HepG2 (cell line): ENCODE measurements at regions not wholly inside any gene's neighbourhood (a gene's known extent, or its start where the extent isn't known, plus 50 kb on each side); places are given as distances from the start of the nearest gene placed in this dataset.
A peak's percentile ranks its signal among the peaks of the same experiment; 100 is the strongest.

Source experiments
- ATAC-seq: fragments of 200-7000 bp; cut with Tn5 transposase; 3 replicates; pipeline ENCODE4 v1.9.1; 2020; ENCODE audit warnings: mild to moderate bottlenecking, moderate library complexity
- BruUV-seq: library from RNA; stranded (reverse); fragments of 400-500 nt; replicated peaks from 2 replicates; lab custom pipeline; 2021; lab: Mats Ljungman, UMichigan
- CTCF ChIA-PET: fragments of 300-600 bp; formaldehyde crosslinking; extraction: SDS; loops from one replicate; lab custom pipeline; 2021; ENCODE audit warnings: low total read pairs, inconsistent platforms, low intra/inter-chr PET ratio; lab: Yijun Ruan, JAX
- POLR2A ChIA-PET: fragments of 350-600 bp; sonication (Branson Sonifier 250); formaldehyde crosslinking; loops from one replicate; lab custom pipeline; 2020; ENCODE audit warnings: antibody characterized with exemption, inconsistent platforms; lab: Yijun Ruan, JAX
- DNase-seq: peaks from one replicate; pipeline ENCODE4 v3.0.0-alpha.2; 2015; ENCODE audit warnings: low spot score
- FAIRE-seq: peaks from 3 replicates; lab custom pipeline; 2011; peaks lifted over from hg19 to GRCh38; lab: Jason Lieb, UNC
- H2AFZ ChIP-seq: one replicate; pipeline ENCODE4 v1.6.1; 2011; ENCODE audit warnings: low read length, inconsistent platforms
- H3K27ac ChIP-seq: fragments of 300-600 bp; 3 replicates; pipeline ENCODE4 v1.8.0; 2011; ENCODE audit warnings: mixed run types, mild to moderate bottlenecking, mixed read lengths, low read length, inconsistent platforms; ENCODE audit not compliant: insufficient read depth; ENCODE audit errors: extremely low read length
- H3K27me3 ChIP-seq, 2 experiments: fragments of 200-600 bp in 1 of 2; 2 replicates in 1 of 2; 3 replicates in 1 of 2; pipeline versions ENCODE4 v1.6.0 to v1.8.0; 2011; ENCODE audit warnings: low read length in 2 of 2, mild to moderate bottlenecking in 2 of 2, moderate library complexity in 2 of 2, inconsistent platforms in 1 of 2; ENCODE audit not compliant: insufficient read depth in 2 of 2, control insufficient read depth in 1 of 2
- H3K36me3 ChIP-seq, 2 experiments: fragments of 200-600 bp in 1 of 2; replicated peaks in 1 of 2; 2 replicates in 1 of 2; 3 replicates in 1 of 2; pipeline versions ENCODE4 v1.5.1 to v1.8.0; 2011; ENCODE audit warnings: low read length in 2 of 2, inconsistent platforms in 1 of 2; ENCODE audit not compliant: insufficient read depth in 2 of 2, control insufficient read depth in 1 of 2
- H3K4me1 ChIP-seq: 2 replicates; pipeline ENCODE4 v1.5.1; 2012; ENCODE audit warnings: low read length, inconsistent platforms; ENCODE audit not compliant: insufficient read depth
- H3K4me2 ChIP-seq: 2 replicates; pipeline ENCODE4 v1.6.0; 2011; ENCODE audit warnings: low read depth, low read length, inconsistent platforms
- H3K4me3 ChIP-seq, 3 experiments: fragments of 200-600 bp in 1 of 3; sonication (generic), shearing (Covaris generic) in 1 of 3; replicated peaks in 1 of 3; 2 replicates each; pipeline ENCODE4 v1.5.1; 2011 to 2016; ENCODE audit warnings: low read length in 3 of 3, inconsistent platforms in 2 of 3, low read depth in 2 of 3, mild to moderate bottlenecking in 2 of 3, control low read depth in 1 of 3, mixed read lengths in 1 of 3; ENCODE audit not compliant: insufficient read depth in 1 of 3
- H3K79me2 ChIP-seq: one replicate; pipeline ENCODE4 v1.6.1; 2011; ENCODE audit warnings: low read length, inconsistent platforms; ENCODE audit not compliant: insufficient read depth
- H3K9ac ChIP-seq: 2 replicates; pipeline ENCODE4 v1.6.0; 2011; ENCODE audit warnings: mild to moderate bottlenecking, low read depth, low read length, inconsistent platforms; ENCODE audit not compliant: insufficient read depth
- H3K9me3 ChIP-seq: 2 replicates; pipeline ENCODE4 v1.5.1; 2012; ENCODE audit warnings: mild to moderate bottlenecking, low read length
- H4K20me1 ChIP-seq: 2 replicates; pipeline ENCODE4 v1.6.0; 2011; ENCODE audit warnings: inconsistent platforms, mild to moderate bottlenecking, low read length, moderate library complexity; ENCODE audit not compliant: insufficient read depth
- ARNT ChIP-seq: fragments of 450-650 bp; IDR thresholded peaks from 2 replicates; pipeline ENCODE4 v1.6.1; 2017
- ERF ChIP-seq: IDR thresholded peaks from 2 replicates; pipeline ENCODE4 v1.6.1; 2018; ENCODE audit warnings: missing biosample characterization, missing genetic modification reagents
- FOXC1 ChIP-seq: sonication (generic); formaldehyde crosslinking; IDR thresholded peaks from 2 replicates; pipeline ENCODE4 v1.8.0; 2022; ENCODE audit warnings: mild to moderate bottlenecking, missing genetic modification reagents, borderline replicate concordance
- HDAC1 ChIP-seq: sonication (generic); formaldehyde crosslinking; IDR thresholded peaks from 2 replicates; pipeline ENCODE4 v1.5.1; 2020; ENCODE audit warnings: mild to moderate bottlenecking, missing genetic modification reagents
- HMGA1 ChIP-seq: sonication (generic); formaldehyde crosslinking; conservative IDR thresholded peaks from 2 replicates; pipeline ENCODE4 v1.4.0; 2020; ENCODE audit warnings: missing genetic modification reagents
- HNRNPUL1 ChIP-seq: fragments of 200-400 bp; formaldehyde crosslinking; IDR thresholded peaks from 2 replicates; pipeline ENCODE4 v1.6.1; 2017; ENCODE audit warnings: low read depth, mild to moderate bottlenecking, low read length, moderate library complexity
- KDM5A ChIP-seq: fragments of 200-600 bp; sonication (generic); IDR thresholded peaks from 2 replicates; pipeline ENCODE4 v1.7.0; 2018; ENCODE audit warnings: antibody characterized with exemption, mild to moderate bottlenecking, low read length, borderline replicate concordance
- MAZ ChIP-seq, 2 experiments: sonication (generic) in 1 of 2; formaldehyde crosslinking in 1 of 2; IDR thresholded peaks; 2 replicates each; pipeline versions ENCODE4 v1.5.0 to v1.6.1; 2012 to 2020; ENCODE audit warnings: low read depth in 2 of 2, mild to moderate bottlenecking in 2 of 2, borderline replicate concordance in 1 of 2, improper control_type of control experiment in 1 of 2, low read length in 1 of 2, missing genetic modification reagents in 1 of 2, moderate library complexity in 1 of 2
- MEIS1 ChIP-seq: sonication (generic); formaldehyde crosslinking; IDR thresholded peaks from 2 replicates; pipeline ENCODE4 v1.9.0; 2021; ENCODE audit warnings: mild to moderate bottlenecking, missing genetic modification reagents, moderate library complexity, borderline replicate concordance
- NONO ChIP-seq, 2 experiments: fragments of 450-650 bp in 1 of 2; sonication (generic) in 1 of 2; formaldehyde crosslinking in 1 of 2; IDR thresholded peaks in 1 of 2; conservative IDR thresholded peaks in 1 of 2; 2 replicates each; pipeline versions ENCODE4 v1.6.1 to v1.8.0; 2017 to 2022; ENCODE audit warnings: mild to moderate bottlenecking in 1 of 2, missing genetic modification reagents in 1 of 2, moderate library complexity in 1 of 2
- PRDM4 ChIP-seq: sonication (generic); formaldehyde crosslinking; IDR thresholded peaks from 2 replicates; pipeline ENCODE4 v1.9.0; 2021; ENCODE audit warnings: missing genetic modification reagents, borderline replicate concordance
- TBX3 ChIP-seq: fragments of 450-650 bp; IDR thresholded peaks from 2 replicates; pipeline ENCODE4 v1.6.1; 2017; ENCODE audit warnings: antibody characterized with exemption, mild to moderate bottlenecking, inconsistent platforms, borderline replicate concordance
- ZFYVE20 ChIP-seq: sonication (generic); formaldehyde crosslinking; IDR thresholded peaks from 2 replicates; pipeline ENCODE4 v1.8.0; 2023; ENCODE audit warnings: low read depth, mild to moderate bottlenecking, moderate library complexity, missing genetic modification reagents, borderline replicate concordance
- ZNF367 ChIP-seq: sonication (generic); formaldehyde crosslinking; IDR thresholded peaks from 2 replicates; pipeline ENCODE4 v1.4.0; 2020; ENCODE audit warnings: missing genetic modification reagents, borderline replicate concordance
- ZNF446 ChIP-seq: sonication (generic); formaldehyde crosslinking; IDR thresholded peaks from 2 replicates; pipeline ENCODE4 v1.5.0; 2020; ENCODE audit warnings: mild to moderate bottlenecking, missing genetic modification reagents
- ZNF501 ChIP-seq: sonication (generic); formaldehyde crosslinking; IDR thresholded peaks from 2 replicates; pipeline ENCODE4 v1.5.1; 2020; ENCODE audit warnings: mild to moderate bottlenecking, moderate library complexity, missing genetic modification reagents
- ZNF709 ChIP-seq: sonication (generic); formaldehyde crosslinking; IDR thresholded peaks from 2 replicates; pipeline ENCODE4 v1.5.0; 2020; ENCODE audit warnings: mild to moderate bottlenecking, missing genetic modification reagents
- WGBS: methylation state at CpG from one replicate; pipeline ENCODE4 v1.1.6; 2017; ENCODE audit warnings: low lambda C conversion rate; 5-methylcytosine and 5-hydroxymethylcytosine counted together
- in situ Hi-C: cut with HindIII; loops from 2 replicates; pipeline ENCODE4 v1.10.0; 2017; ENCODE audit warnings: low pct_unique_long_range_greater_than_20kb; ENCODE audit not compliant: extremely low pct_ligation_motif_present
- intact Hi-C: fragments of 100-400 bp; cut with micrococcal nuclease; formaldehyde crosslinking; loops from one replicate; pipeline ENCODE4 v1.10.0; 2022; ENCODE audit not compliant: unreplicated experiment
- TF ChIP-seq, protein P1 (sequence below): sonication (generic); formaldehyde crosslinking; IDR thresholded peaks from 2 replicates; pipeline ENCODE4 v1.4.0; 2020; ENCODE audit warnings: missing genetic modification reagents, borderline replicate concordance

DNA sequence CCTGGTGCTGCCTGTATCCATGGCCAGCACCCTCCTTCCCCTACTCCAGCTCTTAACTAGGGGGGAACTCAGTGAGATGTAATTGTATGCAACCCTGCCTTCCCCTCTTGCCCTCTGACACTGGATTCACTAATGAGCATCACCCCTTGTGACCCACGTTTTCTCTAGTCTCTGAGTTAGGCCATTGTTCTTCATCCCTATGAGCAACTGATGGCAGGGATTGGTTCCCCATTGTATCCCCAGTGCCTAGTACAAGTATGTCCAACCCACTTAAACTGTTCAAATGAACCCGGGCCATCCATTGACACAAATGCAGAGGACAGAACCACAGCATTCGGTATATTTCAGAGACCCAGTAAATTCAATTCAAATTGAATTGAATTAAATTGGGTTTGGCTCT is 77.6 kb upstream of the ASTN2 start (continued):
- TF ChIP-seq PRDM4 (CRISPR knock-in tag) = no peak
- TF ChIP-seq HMGA1 (CRISPR knock-in tag) = no peak

- no TSS peak for BruUV-seq
- H3K36me3 ChIP-seq = no peaks in the 10 kb centered on the region
- peak overlapping the region; percentile 45 for H3K27ac ChIP-seq
- H3K9me3 ChIP-seq = no peaks in the 10 kb centered on the region
- H3K27me3 ChIP-seq = no peaks in the 10 kb centered on the region
- peak overlapping the region; percentile 48 for H3K4me2 ChIP-seq
- H4K20me1 ChIP-seq = no peaks in the 10 kb centered on the region
- no peak overlapping the region for H2AFZ ChIP-seq
- in situ Hi-C loops (no loop called here), intact Hi-C loops (no loop called here)
- 0% methylated on average over 4 of the region's 4 CpGs for WGBS
- POLR2A ChIA-PET = no interaction called here
- FAIRE-seq = peak; percentile 79
- CTCF ChIA-PET = no interaction called here
- no peak overlapping the region for H3K4me3 ChIP-seq
- H3K79me2 ChIP-seq = no peaks in the 10 kb centered on the region
- peak; percentile 88 for DNase-seq
- H3K9ac ChIP-seq = no peak overlapping the region
- peaks cover 60% of the 10 kb centered on the region for H3K4me1 ChIP-seq
- ATAC-seq = peak; percentile 82
- peak; percentile 97 for TF ChIP-seq TBX3
- TF ChIP-seq ZNF446 = no peak
- no peak for TF ChIP-seq MEIS1 (CRISPR knock-in tag)
- no peak for TF ChIP-seq FOXC1 (CRISPR knock-in tag)
- no peak for TF ChIP-seq ZFYVE20 (CRISPR knock-in tag)
- no peak for TF ChIP-seq HNRNPUL1
- TF ChIP-seq ARNT = no peak
- TF ChIP-seq ZNF709 (CRISPR knock-in tag) = no peak
- no peak for TF ChIP-seq ERF (CRISPR knock-in tag)
- TF ChIP-seq HDAC1 (CRISPR knock-in tag) = peak; percentile 44
- no peak for TF ChIP-seq ZNF501 (CRISPR knock-in tag)
- TF ChIP-seq, protein P1, sequence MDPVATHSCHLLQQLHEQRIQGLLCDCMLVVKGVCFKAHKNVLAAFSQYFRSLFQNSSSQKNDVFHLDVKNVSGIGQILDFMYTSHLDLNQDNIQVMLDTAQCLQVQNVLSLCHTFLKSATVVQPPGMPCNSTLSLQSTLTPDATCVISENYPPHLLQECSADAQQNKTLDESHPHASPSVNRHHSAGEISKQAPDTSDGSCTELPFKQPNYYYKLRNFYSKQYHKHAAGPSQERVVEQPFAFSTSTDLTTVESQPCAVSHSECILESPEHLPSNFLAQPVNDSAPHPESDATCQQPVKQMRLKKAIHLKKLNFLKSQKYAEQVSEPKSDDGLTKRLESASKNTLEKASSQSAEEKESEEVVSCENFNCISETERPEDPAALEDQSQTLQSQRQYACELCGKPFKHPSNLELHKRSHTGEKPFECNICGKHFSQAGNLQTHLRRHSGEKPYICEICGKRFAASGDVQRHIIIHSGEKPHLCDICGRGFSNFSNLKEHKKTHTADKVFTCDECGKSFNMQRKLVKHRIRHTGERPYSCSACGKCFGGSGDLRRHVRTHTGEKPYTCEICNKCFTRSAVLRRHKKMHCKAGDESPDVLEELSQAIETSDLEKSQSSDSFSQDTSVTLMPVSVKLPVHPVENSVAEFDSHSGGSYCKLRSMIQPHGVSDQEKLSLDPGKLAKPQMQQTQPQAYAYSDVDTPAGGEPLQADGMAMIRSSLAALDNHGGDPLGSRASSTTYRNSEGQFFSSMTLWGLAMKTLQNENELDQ = no peak
- no peak for TF ChIP-seq ZNF367 (CRISPR knock-in tag)
- TF ChIP-seq MAZ (IDR thresholded peaks at IDR 0.05; ENCODE audit: borderline replicate concordance, low read depth, low read length) = no peak
- no peak for TF ChIP-seq MAZ (CRISPR knock-in tag; IDR thresholded peaks at IDR 0.05; ENCODE audit: low read depth)
- TF ChIP-seq KDM5A = no peak
- no peak for TF ChIP-seq NONO (IDR thresholded peaks at IDR 0.05)
- peak; percentile 56; the same call in 1 of the 2 replicates for TF ChIP-seq NONO (CRISPR knock-in tag; conservative IDR thresholded peaks at IDR 0.05)
These were observed 76.6 kb upstream of the ASTN2 start for GRCh38 chr9:117491491-117491890.
